ENCODE measurements at regions not wholly inside any gene's neighbourhood (a gene's known extent, or its start where the extent isn't known, plus 50 kb on each side); places are given as distances from the start of the nearest gene placed in this dataset.

DNA sequence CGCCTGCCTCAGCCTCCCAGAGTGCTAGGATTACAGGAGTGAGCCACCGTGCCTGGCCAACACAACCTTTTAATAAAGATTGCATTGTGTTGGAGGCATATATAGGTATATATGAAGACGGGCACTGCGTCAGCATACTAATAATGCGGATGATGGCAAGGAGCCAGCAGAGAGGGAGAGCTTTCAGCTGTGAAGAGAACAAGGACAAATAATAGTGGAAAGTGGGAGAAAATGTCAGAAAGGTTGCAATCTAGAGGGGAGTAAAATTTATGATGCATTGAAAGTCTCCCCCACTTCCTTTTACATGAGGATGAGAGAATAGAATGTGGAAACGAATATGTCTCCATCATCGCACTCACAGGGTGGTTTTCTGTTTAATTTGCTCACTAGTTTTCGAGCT lies 170.5 kb upstream of the TBL1XR1 start:
- ChIA-PET POLR2A (ENCODE audit: low non-redundant PET) (no interaction called here), CTCF (no interaction called here)
- Histone ChIP-seq H3K4me1 (ENCODE audit: insufficient read depth, low read length, poor library complexity, severe bottlenecking) (no peaks in the 10 kb centered on the region), H3K36me3 (ENCODE audit: insufficient read depth, low read length, poor library complexity, severe bottlenecking) (no peaks in the 10 kb centered on the region), H3K4me3 (ENCODE audit: low read depth, low read length, poor library complexity, severe bottlenecking) (no peak overlapping the region), H3K27me3 (replicated peaks; ENCODE audit: insufficient read depth, low read depth, low read length, poor library complexity) (no peaks in the 10 kb centered on the region), H3K27ac (ENCODE audit: low read depth, low read length, poor library complexity, severe bottlenecking) (no peak overlapping the region), H3K9me3 (ENCODE audit: low read depth, low read length, poor library complexity, severe bottlenecking) (no peaks in the 10 kb centered on the region)
- TF ChIP-seq, protein P1, sequence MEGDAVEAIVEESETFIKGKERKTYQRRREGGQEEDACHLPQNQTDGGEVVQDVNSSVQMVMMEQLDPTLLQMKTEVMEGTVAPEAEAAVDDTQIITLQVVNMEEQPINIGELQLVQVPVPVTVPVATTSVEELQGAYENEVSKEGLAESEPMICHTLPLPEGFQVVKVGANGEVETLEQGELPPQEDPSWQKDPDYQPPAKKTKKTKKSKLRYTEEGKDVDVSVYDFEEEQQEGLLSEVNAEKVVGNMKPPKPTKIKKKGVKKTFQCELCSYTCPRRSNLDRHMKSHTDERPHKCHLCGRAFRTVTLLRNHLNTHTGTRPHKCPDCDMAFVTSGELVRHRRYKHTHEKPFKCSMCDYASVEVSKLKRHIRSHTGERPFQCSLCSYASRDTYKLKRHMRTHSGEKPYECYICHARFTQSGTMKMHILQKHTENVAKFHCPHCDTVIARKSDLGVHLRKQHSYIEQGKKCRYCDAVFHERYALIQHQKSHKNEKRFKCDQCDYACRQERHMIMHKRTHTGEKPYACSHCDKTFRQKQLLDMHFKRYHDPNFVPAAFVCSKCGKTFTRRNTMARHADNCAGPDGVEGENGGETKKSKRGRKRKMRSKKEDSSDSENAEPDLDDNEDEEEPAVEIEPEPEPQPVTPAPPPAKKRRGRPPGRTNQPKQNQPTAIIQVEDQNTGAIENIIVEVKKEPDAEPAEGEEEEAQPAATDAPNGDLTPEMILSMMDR (conservative IDR thresholded peaks at IDR 0.05; ENCODE audit: low read depth, low read length): no peak
- intact Hi-C loops (cut with micrococcal nuclease; ENCODE audit: unreplicated experiment): loop anchor here (10.0 kb wide), 2 partner anchors 787 to 1017 kb away; no protein-coding TSS in a partner anchor
- BruUV-seq (replicated peaks): no TSS peak
- peak; percentile 27 for DNase-seq (ENCODE audit: low spot score)

DNA sequence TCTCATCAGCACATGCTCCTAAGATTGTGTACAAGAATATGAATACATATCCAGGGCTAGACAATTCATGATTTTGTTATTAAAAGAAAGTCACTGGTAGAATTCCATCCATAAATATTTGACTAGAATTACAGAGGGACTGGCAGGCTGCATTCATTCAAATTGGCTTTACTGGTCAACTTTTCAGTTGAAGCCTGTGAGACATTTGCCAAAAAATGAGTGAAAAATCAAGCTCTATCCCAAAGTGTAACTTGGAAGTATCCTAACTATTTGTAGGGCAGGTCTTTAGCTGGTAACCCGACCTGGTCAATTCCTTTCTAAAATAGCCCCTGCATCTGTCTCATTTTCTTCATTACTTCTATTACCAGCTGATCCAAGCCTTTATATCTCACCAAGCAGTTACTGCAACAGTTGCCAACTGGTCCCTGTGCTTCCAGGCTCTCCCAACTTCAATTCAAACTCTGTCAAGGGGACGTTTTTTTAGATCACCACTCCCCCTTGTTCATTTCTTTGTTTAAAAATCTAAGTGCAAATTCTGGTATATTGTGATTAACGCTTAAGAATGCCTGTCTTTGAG lies 173.1 kb upstream of the TBL1XR1 start:
- Histone ChIP-seq H3K4me1 (ENCODE audit: insufficient read depth, low read length, poor library complexity, severe bottlenecking) (peaks cover 18% of the 10 kb centered on the region), H3K9me3 (ENCODE audit: low read depth, low read length, poor library complexity, severe bottlenecking) (no peaks in the 10 kb centered on the region), H3K27ac (ENCODE audit: low read depth, low read length, poor library complexity, severe bottlenecking) (no peak overlapping the region), H3K27me3 (replicated peaks; ENCODE audit: insufficient read depth, low read depth, low read length, poor library complexity) (no peaks in the 10 kb centered on the region), H3K36me3 (ENCODE audit: insufficient read depth, low read length, poor library complexity, severe bottlenecking) (no peaks in the 10 kb centered on the region), H3K4me3 (ENCODE audit: low read depth, low read length, poor library complexity, severe bottlenecking) (no peak overlapping the region)
- intact Hi-C loops (cut with micrococcal nuclease; ENCODE audit: unreplicated experiment): no loop called here
- BruUV-seq (replicated peaks): no TSS peak
- CTCF ChIA-PET: no interaction called here
- TF ChIP-seq, protein P1 (conservative IDR thresholded peaks at IDR 0.05; ENCODE audit: low read depth, low read length): no peak
- no peak for TF ChIP-seq EZH2 (IDR thresholded peaks at IDR 0.05; ENCODE audit: borderline replicate concordance, low read depth, low read length, poor library complexity, severe bottlenecking)
- POLR2A ChIA-PET (ENCODE audit: low non-redundant PET): no interaction called here
- DNase-seq (ENCODE audit: low spot score): no peak

DNA sequence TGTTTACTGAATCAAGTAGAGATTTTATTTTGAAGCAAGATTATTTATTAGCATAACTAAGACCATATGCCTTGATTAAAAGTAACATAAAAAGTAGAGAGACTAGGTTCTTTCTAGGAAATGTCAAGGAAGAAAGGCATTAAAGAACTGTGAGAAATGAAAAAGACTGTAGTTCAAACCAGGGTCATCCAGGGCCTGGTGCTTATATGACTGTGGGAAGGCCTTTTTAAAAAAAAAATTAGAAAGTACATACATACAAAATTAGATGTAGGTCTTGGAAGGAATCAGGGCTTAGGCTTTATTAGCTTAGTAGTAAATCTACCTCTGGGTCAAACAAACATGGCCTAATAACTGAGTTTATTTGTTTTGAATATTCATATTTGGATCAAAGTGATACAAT lies 173.9 kb upstream of the TBL1XR1 start:
- H3K4me1 ChIP-seq (ENCODE audit: insufficient read depth, low read length, poor library complexity, severe bottlenecking): peaks cover 20% of the 10 kb centered on the region
- TF ChIP-seq, protein P1 (conservative IDR thresholded peaks at IDR 0.05; ENCODE audit: low read depth, low read length): no peak
- no peak for TF ChIP-seq EZH2 (IDR thresholded peaks at IDR 0.05; ENCODE audit: borderline replicate concordance, low read depth, low read length, poor library complexity, severe bottlenecking)
- H3K9me3 ChIP-seq (ENCODE audit: low read depth, low read length, poor library complexity, severe bottlenecking): no peaks in the 10 kb centered on the region
- intact Hi-C loops (cut with micrococcal nuclease; ENCODE audit: unreplicated experiment): no loop called here
- BruUV-seq (replicated peaks): no TSS peak
- no peak overlapping the region for H3K27ac ChIP-seq (ENCODE audit: low read depth, low read length, poor library complexity, severe bottlenecking)
- no peak for DNase-seq (ENCODE audit: low spot score)
- no peaks in the 10 kb centered on the region for H3K27me3 ChIP-seq (replicated peaks; ENCODE audit: insufficient read depth, low read depth, low read length, poor library complexity)
- no peaks in the 10 kb centered on the region for H3K36me3 ChIP-seq (ENCODE audit: insufficient read depth, low read length, poor library complexity, severe bottlenecking)
- ChIA-PET POLR2A (ENCODE audit: low non-redundant PET) (no interaction called here), CTCF (interaction anchor here (0.8 kb wide), 1 partner anchor 11 kb away, joined by 3 read pairs; no protein-coding TSS in a partner anchor)
- H3K4me3 ChIP-seq (ENCODE audit: low read depth, low read length, poor library complexity, severe bottlenecking): no peak overlapping the region

Data from A673 (cell line).